ENCODE measurements at regions not wholly inside any gene's neighbourhood (a gene's known extent, or its start where the extent isn't known, plus 50 kb on each side); places are given as distances from the start of the nearest gene placed in this dataset.

GRCh38 chr5:30831123-30831522, 362.4 kb upstream of the CDH6 start:
- Histone ChIP-seq H3K36me3 (no peaks in the 10 kb centered on the region), H3K4me1 (no peaks in the 10 kb centered on the region), H3K27me3 (ENCODE audit: low read depth) (no peaks in the 10 kb centered on the region), H3K4me3 (no peak overlapping the region), H3K27ac (no peak overlapping the region), H3K9me3 (no peaks in the 10 kb centered on the region)
- ATAC-seq = no peak
- intact Hi-C loops (cut with DNase I) = no loop called here
- no peak for DNase-seq
- no peak for TF ChIP-seq CTCF (IDR thresholded peaks at IDR 0.05)

GRCh38 chr5:30811298-30811697, 382.2 kb upstream of the CDH6 start:
- intact Hi-C loops (cut with DNase I) = no loop called here
- no peaks in the 10 kb centered on the region for H3K4me1 ChIP-seq
- no peak for ATAC-seq
- H3K27ac ChIP-seq = no peak overlapping the region
- H3K36me3 ChIP-seq = no peaks in the 10 kb centered on the region
- no peaks in the 10 kb centered on the region for H3K9me3 ChIP-seq
- H3K27me3 ChIP-seq (ENCODE audit: low read depth) = no peaks in the 10 kb centered on the region
- no peak for DNase-seq
- H3K4me3 ChIP-seq = no peak overlapping the region
- no peak for TF ChIP-seq CTCF (IDR thresholded peaks at IDR 0.05)

- no peaks in the 10 kb centered on the region for H3K9me3 ChIP-seq
- no peaks in the 10 kb centered on the region for H3K36me3 ChIP-seq
- intact Hi-C loops (cut with DNase I) = no loop called here
- no peak overlapping the region for H3K4me3 ChIP-seq
- no peak overlapping the region for H3K27ac ChIP-seq
- ATAC-seq (no peak), DNase-seq (no peak)
- no peak for TF ChIP-seq CTCF (IDR thresholded peaks at IDR 0.05)
- no peaks in the 10 kb centered on the region for H3K27me3 ChIP-seq (ENCODE audit: low read depth)
- no peaks in the 10 kb centered on the region for H3K4me1 ChIP-seq
Observed at GRCh38 chr5:30809933-30810332, 383.6 kb upstream of the CDH6 start.

- Histone ChIP-seq H3K36me3 (no peaks in the 10 kb centered on the region), H3K4me3 (no peak overlapping the region), H3K27me3 (ENCODE audit: low read depth) (no peaks in the 10 kb centered on the region), H3K27ac (no peak overlapping the region), H3K4me1 (no peaks in the 10 kb centered on the region), H3K9me3 (no peaks in the 10 kb centered on the region)
- intact Hi-C loops (cut with DNase I) = no loop called here
- DNase-seq = no peak
- ATAC-seq = no peak
- no peak for TF ChIP-seq CTCF (IDR thresholded peaks at IDR 0.05)
Observed at GRCh38 chr5:30808996-30809395, 384.5 kb upstream of the CDH6 start.

- ATAC-seq = no peak
- no peak for DNase-seq
- intact Hi-C loops (cut with DNase I) = no loop called here
- no peak overlapping the region for H3K4me3 ChIP-seq
- H3K9me3 ChIP-seq = no peaks in the 10 kb centered on the region
- TF ChIP-seq CTCF (IDR thresholded peaks at IDR 0.05) = no peak
- H3K27ac ChIP-seq = no peak overlapping the region
- H3K36me3 ChIP-seq = no peaks in the 10 kb centered on the region
- no peaks in the 10 kb centered on the region for H3K27me3 ChIP-seq (ENCODE audit: low read depth)
- H3K4me1 ChIP-seq = no peaks in the 10 kb centered on the region
Observed at GRCh38 chr5:30804739-30805505, 388.6 kb upstream of the CDH6 start.
